SK-N-SH treated with all-trans-retinoic acid at 6 μM for 48 hours (cell line): ENCODE measurements at regions not wholly inside any gene's neighbourhood (a gene's known extent, or its start where the extent isn't known, plus 50 kb on each side); places are given as distances from the start of the nearest gene placed in this dataset.
A peak's percentile ranks its signal among the peaks of the same experiment; 100 is the strongest.

Source experiments
- ATAC-seq: fragments of 200-7000 bp; cut with Tn5 transposase; 3 replicates; pipeline ENCODE4 v1.9.1; 2020; ENCODE audit warnings: mild to moderate bottlenecking, moderate library complexity
- BACH2 ChIP-seq: fragments of 250-450 bp; sonication (Bioruptor Pico); IDR thresholded peaks from 2 replicates; pipeline ENCODE4 v1.9.0; 2021; ENCODE audit warnings: mild to moderate bottlenecking, borderline replicate concordance
- CREB5 ChIP-seq: fragments of 250-450 bp; sonication (Bioruptor Pico); IDR thresholded peaks from 2 replicates; pipeline ENCODE4 v1.5.1; 2020; ENCODE audit warnings: low read depth, mild to moderate bottlenecking, moderate library complexity
- CSDC2 ChIP-seq: fragments of 250-450 bp; sonication (Bioruptor Pico); IDR thresholded peaks from 2 replicates; pipeline ENCODE4 v1.5.0; 2020; ENCODE audit warnings: mild to moderate bottlenecking, moderate library complexity
- CSRNP3 ChIP-seq: fragments of 250-450 bp; sonication (Bioruptor Pico); IDR thresholded peaks from 2 replicates; pipeline ENCODE4 v1.5.1; 2021; ENCODE audit warnings: mild to moderate bottlenecking, moderate library complexity
- ESRRG ChIP-seq: fragments of 250-450 bp; sonication (Bioruptor Pico); IDR thresholded peaks from 2 replicates; pipeline ENCODE4 v1.6.1; 2021; ENCODE audit warnings: mild to moderate bottlenecking
- ISL1 ChIP-seq: fragments of 250-450 bp; sonication (Bioruptor Pico); IDR thresholded peaks from 2 replicates; pipeline ENCODE4 v2.1.2; 2022; ENCODE audit warnings: mild to moderate bottlenecking, moderate library complexity
- OSR1 ChIP-seq: fragments of 250-450 bp; sonication (Bioruptor Pico); IDR thresholded peaks from 2 replicates; pipeline ENCODE4 v1.8.0; 2022; ENCODE audit warnings: moderate library complexity, mild to moderate bottlenecking, inconsistent platforms
- PATZ1 ChIP-seq: fragments of 250-450 bp; sonication (Bioruptor Pico); IDR thresholded peaks from 2 replicates; pipeline ENCODE4 v1.8.0; 2020; ENCODE audit warnings: mild to moderate bottlenecking, moderate library complexity, borderline replicate concordance
- POU6F1 ChIP-seq: fragments of 250-450 bp; sonication (Bioruptor Pico); IDR thresholded peaks from 2 replicates; pipeline ENCODE4 v1.8.0; 2021; ENCODE audit warnings: low read depth, mild to moderate bottlenecking, moderate library complexity, borderline replicate concordance
- PPARA ChIP-seq: fragments of 250-450 bp; sonication (Bioruptor Pico); IDR thresholded peaks from 2 replicates; pipeline ENCODE4 v1.5.0; 2020; ENCODE audit warnings: mild to moderate bottlenecking, borderline replicate concordance
- RARB ChIP-seq: fragments of 250-450 bp; sonication (Bioruptor Pico); IDR thresholded peaks from 2 replicates; pipeline ENCODE4 v1.8.0; 2021; ENCODE audit warnings: mild to moderate bottlenecking, moderate library complexity
- SNAI2 ChIP-seq: fragments of 250-450 bp; sonication (Bioruptor Pico); IDR thresholded peaks from 2 replicates; pipeline ENCODE4 v1.5.0; 2020; ENCODE audit warnings: mild to moderate bottlenecking, moderate library complexity
- TCF4 ChIP-seq: fragments of 250-450 bp; sonication (Bioruptor Pico); IDR thresholded peaks from 2 replicates; pipeline ENCODE4 v1.8.0; 2021; ENCODE audit warnings: mild to moderate bottlenecking, moderate library complexity, borderline replicate concordance
- TOX ChIP-seq: fragments of 250-450 bp; sonication (Bioruptor Pico); IDR thresholded peaks from 2 replicates; pipeline ENCODE4 v1.8.0; 2021; ENCODE audit warnings: mild to moderate bottlenecking, moderate library complexity, borderline replicate concordance
- TSHZ2 ChIP-seq: fragments of 250-450 bp; sonication (Bioruptor Pico); IDR thresholded peaks from 2 replicates; pipeline ENCODE4 v1.5.0; 2020; ENCODE audit warnings: mild to moderate bottlenecking, moderate library complexity
- ZC3H10 ChIP-seq: fragments of 250-450 bp; sonication (Bioruptor Pico); IDR thresholded peaks from 2 replicates; pipeline ENCODE4 v1.5.1; 2021; ENCODE audit warnings: mild to moderate bottlenecking, moderate library complexity
- ZFP30 ChIP-seq: fragments of 450-650 bp; formaldehyde crosslinking; IDR thresholded peaks from 2 replicates; pipeline ENCODE4 v1.5.0; 2022; ENCODE audit warnings: mild to moderate bottlenecking, moderate library complexity
- ZNF70 ChIP-seq: fragments of 450-650 bp; formaldehyde crosslinking; IDR thresholded peaks from 2 replicates; pipeline ENCODE4 v1.5.0; 2020; ENCODE audit warnings: mild to moderate bottlenecking, moderate library complexity
- ZNF8 ChIP-seq: fragments of 450-650 bp; formaldehyde crosslinking; IDR thresholded peaks from 2 replicates; pipeline ENCODE4 v1.5.0; 2020; ENCODE audit warnings: mild to moderate bottlenecking, moderate library complexity

GRCh38 chr16:64165368-64165767 lies 956.5 kb downstream of the CDH11 start:
- TF ChIP-seq ISL1 (CRISPR knock-in tag) (no peak), ESRRG (no peak), POU6F1 (CRISPR knock-in tag) (no peak), ZNF70 (CRISPR knock-in tag) (no peak), CREB5 (CRISPR knock-in tag) (no peak), OSR1 (CRISPR knock-in tag) (no peak), SNAI2 (no peak), RARB (no peak), CSRNP3 (no peak), ZFP30 (CRISPR knock-in tag) (no peak), TCF4 (CRISPR knock-in tag) (no peak), TSHZ2 (no peak), TOX (no peak)
- ATAC-seq = no peak

- ATAC-seq = no peak
- no peak for TF ChIP-seq PPARA (CRISPR knock-in tag)
- no peak for TF ChIP-seq CSRNP3
- TF ChIP-seq SNAI2 = no peak
- no peak for TF ChIP-seq BACH2
- TF ChIP-seq RARB = no peak
- TF ChIP-seq, all 23 proteins: peak for 0
Observed at GRCh38 chr16:64162613-64163375, 959.1 kb downstream of the CDH11 start.

GRCh38 chr16:64159976-64160375 lies 961.9 kb downstream of the CDH11 start:
- peak; percentile 24; the same call in 1 of the 3 replicates for ATAC-seq

More at GRCh38 chr16:64159976-64160375, 961.9 kb downstream of the CDH11 start:
- no peak for TF ChIP-seq PATZ1 (CRISPR knock-in tag)
- TF ChIP-seq PPARA (CRISPR knock-in tag) = no peak
- no peak for TF ChIP-seq CSDC2
- no peak for TF ChIP-seq ZNF8 (CRISPR knock-in tag)
- TF ChIP-seq BACH2 = no peak
- TF ChIP-seq ZC3H10 (CRISPR knock-in tag) = no peak
